Stimulated activated naive CD4-positive, alpha-beta T cell (primary cell): ENCODE measurements at regions not wholly inside any gene's neighbourhood (a gene's known extent, or its start where the extent isn't known, plus 50 kb on each side); places are given as distances from the start of the nearest gene placed in this dataset.

Source experiments
- DNase-seq, 6 experiments: peaks; one replicate each; lab custom pipeline; 2025; lab: John Stamatoyannopoulos, UW

- DNase-seq: no peak
Measured at GRCh38 chr7:23980081-23980480, 270.1 kb downstream of the STK31 start.

GRCh38 chr7:23981314-23981713 lies 271.3 kb downstream of the STK31 start:
- no peak for DNase-seq

GRCh38 chr7:23981758-23982157 lies 271.7 kb downstream of the STK31 start:
- DNase-seq: no peak

- DNase-seq: no peak
Measured at GRCh38 chr7:24005517-24005916, 278.5 kb upstream of the NPY start.

GRCh38 chr7:24010495-24010894 lies 273.5 kb upstream of the NPY start:
- DNase-seq: no peak

GRCh38 chr7:24017519-24017918 lies 266.5 kb upstream of the NPY start:
- no peak for DNase-seq

GRCh38 chr7:24018331-24018730 lies 265.7 kb upstream of the NPY start:
- no peak for DNase-seq

- no peak for DNase-seq
Measured at GRCh38 chr7:24019841-24020240, 264.1 kb upstream of the NPY start.

- DNase-seq: no peak
Measured at GRCh38 chr7:24024276-24025068, 259.5 kb upstream of the NPY start.

GRCh38 chr7:24025094-24025493 lies 258.9 kb upstream of the NPY start:
- DNase-seq: no peak

- no peak for DNase-seq
Measured at GRCh38 chr7:24025765-24026164, 258.2 kb upstream of the NPY start.

GRCh38 chr7:24026351-24026750 lies 257.6 kb upstream of the NPY start:
- peak in 1 of 6 experiments; percentile 0 for DNase-seq

- DNase-seq: no peak
Measured at GRCh38 chr7:24029068-24029467, 254.9 kb upstream of the NPY start.

- no peak for DNase-seq
Measured at GRCh38 chr7:24034251-24034650, 249.7 kb upstream of the NPY start.

- no peak for DNase-seq
Measured at GRCh38 chr7:24035366-24036032, 248.5 kb upstream of the NPY start.

- no peak for DNase-seq
Measured at GRCh38 chr7:24036033-24036412, 248.0 kb upstream of the NPY start.

- DNase-seq: no peak
Measured at GRCh38 chr7:24038993-24039392, 245.0 kb upstream of the NPY start.

- DNase-seq: no peak
Measured at GRCh38 chr7:24039991-24040624, 243.9 kb upstream of the NPY start.

GRCh38 chr7:24042028-24042427 lies 242.0 kb upstream of the NPY start:
- DNase-seq: no peak

GRCh38 chr7:24049296-24049695 lies 234.7 kb upstream of the NPY start:
- no peak for DNase-seq

- DNase-seq: no peak
Measured at GRCh38 chr7:24050991-24051560, 232.9 kb upstream of the NPY start.

- no peak for DNase-seq
Measured at GRCh38 chr7:24051651-24052050, 232.3 kb upstream of the NPY start.
